ENCODE measurements at regions not wholly inside any gene's neighbourhood (a gene's known extent, or its start where the extent isn't known, plus 50 kb on each side); places are given as distances from the start of the nearest gene placed in this dataset.

DNA sequence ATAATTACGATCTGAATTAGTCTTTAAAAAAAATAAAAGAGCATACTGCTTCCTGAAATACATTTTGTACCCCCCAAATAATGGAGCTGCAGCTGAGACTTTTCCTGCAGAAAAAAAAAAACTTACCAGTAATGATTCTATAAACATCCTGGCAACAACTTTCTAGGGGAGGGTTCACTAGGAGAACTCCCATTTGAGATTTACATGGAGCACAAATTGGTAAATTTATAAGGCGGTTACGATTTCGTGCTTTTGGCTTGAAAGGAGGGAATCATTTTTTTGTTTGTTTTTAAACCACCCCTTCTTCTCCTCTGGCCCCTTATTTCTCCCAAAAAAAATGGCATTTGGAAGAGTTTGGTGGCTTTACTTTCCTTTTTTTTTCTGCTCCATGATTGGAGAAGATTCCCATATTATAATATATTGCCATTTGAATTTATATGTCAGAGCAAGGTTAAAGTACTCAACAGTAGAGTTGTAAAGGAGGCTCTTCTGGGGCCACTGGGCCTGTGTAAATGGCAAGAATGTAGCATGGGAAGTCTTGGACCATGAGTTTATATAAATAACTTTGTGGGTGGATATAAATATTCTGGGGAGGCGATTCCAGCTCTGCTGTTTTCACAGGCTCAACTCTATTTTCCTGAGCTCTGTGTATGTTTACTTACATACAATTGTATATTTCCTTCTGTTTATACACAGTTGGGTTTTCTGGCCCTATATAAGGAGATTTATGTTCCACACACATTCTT, 159.9 kb downstream of the CSNK1G3 start:
- no peak for DNase-seq (ENCODE audit: low read depth)
- TF ChIP-seq, protein P1, sequence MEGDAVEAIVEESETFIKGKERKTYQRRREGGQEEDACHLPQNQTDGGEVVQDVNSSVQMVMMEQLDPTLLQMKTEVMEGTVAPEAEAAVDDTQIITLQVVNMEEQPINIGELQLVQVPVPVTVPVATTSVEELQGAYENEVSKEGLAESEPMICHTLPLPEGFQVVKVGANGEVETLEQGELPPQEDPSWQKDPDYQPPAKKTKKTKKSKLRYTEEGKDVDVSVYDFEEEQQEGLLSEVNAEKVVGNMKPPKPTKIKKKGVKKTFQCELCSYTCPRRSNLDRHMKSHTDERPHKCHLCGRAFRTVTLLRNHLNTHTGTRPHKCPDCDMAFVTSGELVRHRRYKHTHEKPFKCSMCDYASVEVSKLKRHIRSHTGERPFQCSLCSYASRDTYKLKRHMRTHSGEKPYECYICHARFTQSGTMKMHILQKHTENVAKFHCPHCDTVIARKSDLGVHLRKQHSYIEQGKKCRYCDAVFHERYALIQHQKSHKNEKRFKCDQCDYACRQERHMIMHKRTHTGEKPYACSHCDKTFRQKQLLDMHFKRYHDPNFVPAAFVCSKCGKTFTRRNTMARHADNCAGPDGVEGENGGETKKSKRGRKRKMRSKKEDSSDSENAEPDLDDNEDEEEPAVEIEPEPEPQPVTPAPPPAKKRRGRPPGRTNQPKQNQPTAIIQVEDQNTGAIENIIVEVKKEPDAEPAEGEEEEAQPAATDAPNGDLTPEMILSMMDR (conservative IDR thresholded peaks at IDR 0.05; ENCODE audit: control insufficient read depth, insufficient read depth, low read depth, low read length) = no peak
- no peak overlapping the region for H3K4me3 ChIP-seq (ENCODE audit: control insufficient read depth, low read depth, low read length)

DNA sequence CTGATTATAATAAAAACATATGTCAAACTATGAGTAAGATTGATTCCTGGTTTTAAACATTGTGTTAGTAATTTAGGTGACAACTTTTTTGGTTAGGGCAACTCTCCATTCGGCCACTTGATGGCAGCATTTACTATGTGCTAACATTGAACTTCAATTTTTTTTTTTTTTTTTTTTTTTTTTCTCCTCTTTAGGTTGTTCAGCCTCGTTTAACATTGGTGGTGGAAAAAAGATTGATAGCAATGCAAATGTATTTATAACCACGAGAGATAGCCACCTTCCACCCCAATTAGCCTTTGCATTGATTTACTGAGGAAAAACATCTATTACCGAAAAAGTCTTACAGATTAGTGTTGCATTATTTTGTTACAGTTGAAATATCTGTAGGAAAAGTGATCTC, 159.1 kb downstream of the CSNK1G3 start:
- peak; percentile 57 for DNase-seq (ENCODE audit: low read depth)
- TF ChIP-seq, protein P1 (conservative IDR thresholded peaks at IDR 0.05; ENCODE audit: control insufficient read depth, insufficient read depth, low read depth, low read length) = peak; percentile 88
- H3K4me3 ChIP-seq (ENCODE audit: control insufficient read depth, low read depth, low read length) = no peak overlapping the region

Measured in fibroblast of mammary gland (primary cell).